NAMALWA (cell line): ENCODE measurements at regions not wholly inside any gene's neighbourhood (a gene's known extent, or its start where the extent isn't known, plus 50 kb on each side); places are given as distances from the start of the nearest gene placed in this dataset.
A peak's percentile ranks its signal among the peaks of the same experiment; 100 is the strongest.
"Not testable (repeated sequence)": the region's sequence is repeated elsewhere in the genome, so short reads cannot be mapped to it uniquely, and the experiment has no call there.

ENCODE experiments used
- DNase-seq: peaks from one replicate; pipeline ENCODE4 v3.0.0-alpha.2; 2015; ENCODE audit warnings: low spot score

GRCh38 chr16:29145086-29145485, 160.2 kb downstream of the LAT start:
- DNase-seq: not testable (repeated sequence)

GRCh38 chr16:29144669-29145062, 159.8 kb downstream of the LAT start:
- DNase-seq: not testable (repeated sequence)

GRCh38 chr16:29143739-29144668, 159.2 kb downstream of the LAT start:
- not testable (repeated sequence) for DNase-seq

- not testable (repeated sequence) for DNase-seq
Measured at GRCh38 chr16:29142506-29142905, 157.7 kb downstream of the LAT start.

GRCh38 chr16:29141586-29142324, 156.9 kb downstream of the LAT start:
- no peak for DNase-seq

- not testable (repeated sequence) for DNase-seq
Measured at GRCh38 chr16:29141121-29141520, 156.3 kb downstream of the LAT start.

GRCh38 chr16:29139901-29140855, 155.3 kb downstream of the LAT start:
- DNase-seq: not testable (repeated sequence)

GRCh38 chr16:29139261-29139802, 154.5 kb downstream of the LAT start:
- DNase-seq: no peak

- DNase-seq: not testable (repeated sequence)
Measured at GRCh38 chr16:29138698-29139097, 153.8 kb downstream of the LAT start.

- DNase-seq: not testable (repeated sequence)
Measured at GRCh38 chr16:29137894-29138662, 153.2 kb downstream of the LAT start.

GRCh38 chr16:29137461-29137860, 152.6 kb downstream of the LAT start:
- not testable (repeated sequence) for DNase-seq

- peak; percentile 9 for DNase-seq
Measured at GRCh38 chr16:29136916-29137315, 152.1 kb downstream of the LAT start.

GRCh38 chr16:29136046-29136696, 151.3 kb downstream of the LAT start:
- DNase-seq: not testable (repeated sequence)

GRCh38 chr16:29135098-29135497, 150.2 kb downstream of the LAT start:
- DNase-seq: not testable (repeated sequence)

GRCh38 chr16:29133681-29134430, 149.0 kb downstream of the LAT start:
- not testable (repeated sequence) for DNase-seq

GRCh38 chr16:29132869-29133268, 148.0 kb downstream of the LAT start:
- not testable (repeated sequence) for DNase-seq

- not testable (repeated sequence) for DNase-seq
Measured at GRCh38 chr16:29132444-29132843, 147.6 kb downstream of the LAT start.

GRCh38 chr16:29130901-29131851, 146.3 kb downstream of the LAT start:
- not testable (repeated sequence) for DNase-seq
